MM.1S (cell line): ENCODE measurements at regions not wholly inside any gene's neighbourhood (a gene's known extent, or its start where the extent isn't known, plus 50 kb on each side); places are given as distances from the start of the nearest gene placed in this dataset.

Source experiments
- DNase-seq: peaks from one replicate; pipeline ENCODE4 v3.0.0-alpha.2; 2015
- H2AFZ ChIP-seq: fragments of 300-600 bp; sonication (generic); 2 replicates; pipeline ENCODE4 v1.6.0; 2016; ENCODE audit warnings: antibody characterized with exemption, low read length
- H3F3A ChIP-seq: fragments of 300-600 bp; sonication (generic); 2 replicates; pipeline ENCODE4 v1.6.1; 2016; ENCODE audit warnings: mild to moderate bottlenecking, antibody characterized with exemption, low read length, moderate library complexity, mixed read lengths; ENCODE audit not compliant: insufficient read depth
- H3K27ac ChIP-seq: fragments of 300-600 bp; sonication (generic); 2 replicates; pipeline ENCODE4 v1.5.1; 2016; ENCODE audit warnings: mild to moderate bottlenecking, low read length
- H3K27me3 ChIP-seq: fragments of 300-600 bp; sonication (generic); replicated peaks from 2 replicates; pipeline ENCODE4 v1.6.0; 2016; ENCODE audit warnings: low read length; ENCODE audit not compliant: insufficient read depth
- H3K36me3 ChIP-seq: fragments of 300-600 bp; sonication (generic); replicated peaks from 2 replicates; pipeline ENCODE4 v1.6.1; 2016; ENCODE audit warnings: mild to moderate bottlenecking, low read length, mixed read lengths; ENCODE audit not compliant: insufficient read depth
- H3K4me1 ChIP-seq: fragments of 300-600 bp; sonication (generic); 2 replicates; pipeline ENCODE4 v1.6.1; 2016; ENCODE audit warnings: low read length, mixed read lengths
- H3K4me2 ChIP-seq: fragments of 300-600 bp; sonication (generic); 2 replicates; pipeline ENCODE4 v1.6.0; 2016; ENCODE audit warnings: low read depth, low read length
- H3K4me3 ChIP-seq: fragments of 300-600 bp; sonication (generic); 2 replicates; pipeline ENCODE4 v1.5.1; 2016; ENCODE audit warnings: low read length, mixed read lengths
- H3K79me2 ChIP-seq: fragments of 300-600 bp; sonication (generic); 2 replicates; pipeline ENCODE4 v1.6.1; 2016; ENCODE audit warnings: mixed run types, low read length, mixed read lengths
- H3K9ac ChIP-seq: fragments of 300-600 bp; sonication (generic); 2 replicates; pipeline ENCODE4 v1.6.1; 2016; ENCODE audit warnings: low read length, mixed read lengths
- H3K9me2 ChIP-seq: fragments of 300-600 bp; sonication (generic); replicated peaks from 2 replicates; pipeline ENCODE4 v1.6.1; 2016; ENCODE audit warnings: mild to moderate bottlenecking, low read length, mixed read lengths; ENCODE audit not compliant: insufficient read depth
- H3K9me3 ChIP-seq: fragments of 300-600 bp; sonication (generic); replicated peaks from 2 replicates; pipeline ENCODE4 v1.6.1; 2016; ENCODE audit warnings: mild to moderate bottlenecking, low read length, mixed read lengths; ENCODE audit not compliant: insufficient read depth
- H4K20me1 ChIP-seq: fragments of 300-600 bp; sonication (generic); 2 replicates; pipeline ENCODE4 v1.6.1; 2016; ENCODE audit warnings: mild to moderate bottlenecking, low read length, moderate library complexity, mixed read lengths; ENCODE audit not compliant: insufficient read depth
- CTCF ChIP-seq: fragments of 300-600 bp; sonication (generic); IDR thresholded peaks from 2 replicates; pipeline ENCODE4 v1.5.1; 2016; ENCODE audit warnings: antibody characterized with exemption, low read length, mixed read lengths
- EZH2 ChIP-seq: fragments of 300-600 bp; sonication (generic); optimal IDR thresholded peaks from 2 replicates; pipeline ENCODE3; 2017; ENCODE audit warnings: low read depth, mild to moderate bottlenecking, antibody characterized with exemption, low read length, mixed read lengths
- EZH2phosphoT487 ChIP-seq: fragments of 300-600 bp; sonication (generic); IDR thresholded peaks from 2 replicates; pipeline ENCODE4 v1.6.1; 2018; ENCODE audit warnings: antibody characterized with exemption, low read length

GRCh38 chr3:106347350-106347749 lies 478.5 kb upstream of the CBLB start:
- no peak for DNase-seq
- TF ChIP-seq EZH2 (no peak), EZH2phosphoT487 (no peak), CTCF (no peak)
- H3K4me2 ChIP-seq = no peak overlapping the region

GRCh38 chr3:106348139-106348690 lies 479.4 kb upstream of the CBLB start:
- no peaks in the 10 kb centered on the region for H4K20me1 ChIP-seq
- H2AFZ ChIP-seq = no peak overlapping the region
- H3K4me2 ChIP-seq = no peak overlapping the region
- no peak overlapping the region for H3K9ac ChIP-seq
- H3K79me2 ChIP-seq = no peaks in the 10 kb centered on the region
- H3F3A ChIP-seq = no peaks in the 10 kb centered on the region
- no peaks in the 10 kb centered on the region for H3K9me3 ChIP-seq
- no peaks in the 10 kb centered on the region for H3K9me2 ChIP-seq
- no peaks in the 10 kb centered on the region for H3K27me3 ChIP-seq
- DNase-seq = no peak
- H3K4me1 ChIP-seq = no peaks in the 10 kb centered on the region
- H3K36me3 ChIP-seq = no peaks in the 10 kb centered on the region
- no peak overlapping the region for H3K4me3 ChIP-seq
- no peak overlapping the region for H3K27ac ChIP-seq
- no peak for TF ChIP-seq EZH2phosphoT487
- no peak for TF ChIP-seq EZH2
- no peak for TF ChIP-seq CTCF

More at GRCh38 chr3:106347350-106347749, 478.5 kb upstream of the CBLB start:
- Histone ChIP-seq H3K9me2 (no peaks in the 10 kb centered on the region), H3K27me3 (no peaks in the 10 kb centered on the region), H3K36me3 (no peaks in the 10 kb centered on the region), H3K27ac (no peak overlapping the region), H3K4me1 (no peaks in the 10 kb centered on the region), H3K9ac (no peak overlapping the region), H3K9me3 (no peaks in the 10 kb centered on the region), H3K4me3 (no peak overlapping the region), H3K79me2 (no peaks in the 10 kb centered on the region), H3F3A (no peaks in the 10 kb centered on the region), H2AFZ (no peak overlapping the region), H4K20me1 (no peaks in the 10 kb centered on the region)

- no peak overlapping the region for H3K9ac ChIP-seq
- no peak overlapping the region for H3K27ac ChIP-seq
- no peaks in the 10 kb centered on the region for H3K27me3 ChIP-seq
- H4K20me1 ChIP-seq = no peaks in the 10 kb centered on the region
- no peaks in the 10 kb centered on the region for H3K79me2 ChIP-seq
- H3K9me2 ChIP-seq = no peaks in the 10 kb centered on the region
- H3F3A ChIP-seq = no peaks in the 10 kb centered on the region
- no peak overlapping the region for H3K4me2 ChIP-seq
- TF ChIP-seq EZH2phosphoT487 (no peak), CTCF (no peak), EZH2 (no peak)
- H3K4me1 ChIP-seq = no peaks in the 10 kb centered on the region
- no peak overlapping the region for H2AFZ ChIP-seq
- H3K4me3 ChIP-seq = no peak overlapping the region
- H3K36me3 ChIP-seq = no peaks in the 10 kb centered on the region
- H3K9me3 ChIP-seq = no peaks in the 10 kb centered on the region
- no peak for DNase-seq
Measured at GRCh38 chr3:106349191-106349881, 480.5 kb upstream of the CBLB start.
